EH (cell line): ENCODE measurements at regions not wholly inside any gene's neighbourhood (a gene's known extent, or its start where the extent isn't known, plus 50 kb on each side); places are given as distances from the start of the nearest gene placed in this dataset.

ENCODE experiments used
- DNase-seq: peaks from one replicate; pipeline ENCODE4 v3.0.0-alpha.2; 2015; ENCODE audit warnings: low read depth

GRCh38 chr5:72005671-72006070, 101.6 kb upstream of the MAP1B start:
- DNase-seq = no peak

- DNase-seq = no peak
Measured at GRCh38 chr5:72006361-72006760, 100.9 kb upstream of the MAP1B start.

GRCh38 chr5:72007336-72008111, 99.8 kb upstream of the MAP1B start:
- DNase-seq = no peak

GRCh38 chr5:72009280-72009679, 98.0 kb upstream of the MAP1B start:
- no peak for DNase-seq

GRCh38 chr5:72010430-72010829, 96.8 kb upstream of the MAP1B start:
- no peak for DNase-seq

- no peak for DNase-seq
Measured at GRCh38 chr5:72012906-72013305, 94.4 kb upstream of the MAP1B start.

- DNase-seq = no peak
Measured at GRCh38 chr5:72013766-72014624, 93.3 kb upstream of the MAP1B start.

GRCh38 chr5:72015103-72015548, 92.1 kb upstream of the MAP1B start:
- DNase-seq = peak; percentile 49

GRCh38 chr5:72018143-72018803, 89.0 kb upstream of the MAP1B start:
- DNase-seq = peak; percentile 63

GRCh38 chr5:72020161-72020983, 86.9 kb upstream of the MAP1B start:
- no peak for DNase-seq

- no peak for DNase-seq
Measured at GRCh38 chr5:72021651-72022357, 85.5 kb upstream of the MAP1B start.

- no peak for DNase-seq
Measured at GRCh38 chr5:72028382-72028781, 78.9 kb upstream of the MAP1B start.

- no peak for DNase-seq
Measured at GRCh38 chr5:72030237-72030636, 77.0 kb upstream of the MAP1B start.

- DNase-seq = no peak
Measured at GRCh38 chr5:72032788-72033187, 74.5 kb upstream of the MAP1B start.

- no peak for DNase-seq
Measured at GRCh38 chr5:72034770-72035169, 72.5 kb upstream of the MAP1B start.

GRCh38 chr5:72035831-72036230, 71.4 kb upstream of the MAP1B start:
- DNase-seq = no peak

GRCh38 chr5:72036951-72037350, 70.3 kb upstream of the MAP1B start:
- DNase-seq = peak; percentile 57

GRCh38 chr5:72040513-72040912, 66.8 kb upstream of the MAP1B start:
- DNase-seq = no peak

GRCh38 chr5:72041654-72042053, 65.6 kb upstream of the MAP1B start:
- peak; percentile 70 for DNase-seq

- peak; percentile 35 for DNase-seq
Measured at GRCh38 chr5:72042097-72042496, 65.2 kb upstream of the MAP1B start.

- no peak for DNase-seq
Measured at GRCh38 chr5:72045692-72046091, 61.6 kb upstream of the MAP1B start.
